ENCODE measurements at regions not wholly inside any gene's neighbourhood (a gene's known extent, or its start where the extent isn't known, plus 50 kb on each side); places are given as distances from the start of the nearest gene placed in this dataset.

DNA sequence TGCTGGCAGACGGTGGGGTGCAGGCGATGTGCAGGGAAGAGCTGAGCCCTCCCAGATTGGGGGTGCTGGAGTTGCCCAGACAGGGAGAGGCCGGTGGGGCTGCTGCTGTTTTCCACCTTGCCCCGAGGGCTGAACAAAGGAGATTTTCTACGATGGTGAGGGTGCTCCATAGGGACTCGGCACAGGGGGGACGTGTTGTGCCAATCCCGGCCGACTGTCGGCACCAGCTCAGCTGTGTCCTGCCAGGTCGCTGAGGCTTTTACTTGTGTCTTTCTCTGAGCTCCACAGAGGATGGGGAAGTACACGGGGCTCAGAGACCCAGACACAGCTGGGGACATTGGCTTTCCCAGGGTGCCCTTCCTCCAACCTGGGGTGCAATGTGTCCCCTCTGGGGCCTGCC is 816.8 kb downstream of the BRD1 start:
- H3K4me3 ChIP-seq (ENCODE audit: low read depth, low read length) = no peak overlapping the region
- Mint-ChIP-seq H3K9me3 (peaks cover 0 to 1% (median 0%) of the 10 kb centered on the region in 7 donors), H3K27ac (no peak overlapping the region), H3K36me3 (no peaks in the 10 kb centered on the region), H3K4me3 (no peak overlapping the region), H3K4me1 (no peaks in the 10 kb centered on the region), H3K27me3 (no peaks in the 10 kb centered on the region)
- H3K4me1 ChIP-seq (ENCODE audit: control insufficient read depth, insufficient read depth, low read length, poor library complexity, severe bottlenecking) = no peaks in the 10 kb centered on the region
- H3K27ac ChIP-seq (ENCODE audit: insufficient read depth, low read length, poor library complexity, severe bottlenecking) = no peak overlapping the region
- DNase-seq (no peak), ATAC-seq (ENCODE audit: low read depth in 2 of 2) (no peak)
- H3K27me3 ChIP-seq (ENCODE audit: control insufficient read depth, insufficient read depth, low read length) = no peaks in the 10 kb centered on the region
- no peaks in the 10 kb centered on the region for H3K9me3 ChIP-seq (ENCODE audit: control insufficient read depth in 2 of 2, low read length in 2 of 2)
- no peaks in the 10 kb centered on the region for H3K36me3 ChIP-seq (ENCODE audit: control insufficient read depth, insufficient read depth, low read length)

DNA sequence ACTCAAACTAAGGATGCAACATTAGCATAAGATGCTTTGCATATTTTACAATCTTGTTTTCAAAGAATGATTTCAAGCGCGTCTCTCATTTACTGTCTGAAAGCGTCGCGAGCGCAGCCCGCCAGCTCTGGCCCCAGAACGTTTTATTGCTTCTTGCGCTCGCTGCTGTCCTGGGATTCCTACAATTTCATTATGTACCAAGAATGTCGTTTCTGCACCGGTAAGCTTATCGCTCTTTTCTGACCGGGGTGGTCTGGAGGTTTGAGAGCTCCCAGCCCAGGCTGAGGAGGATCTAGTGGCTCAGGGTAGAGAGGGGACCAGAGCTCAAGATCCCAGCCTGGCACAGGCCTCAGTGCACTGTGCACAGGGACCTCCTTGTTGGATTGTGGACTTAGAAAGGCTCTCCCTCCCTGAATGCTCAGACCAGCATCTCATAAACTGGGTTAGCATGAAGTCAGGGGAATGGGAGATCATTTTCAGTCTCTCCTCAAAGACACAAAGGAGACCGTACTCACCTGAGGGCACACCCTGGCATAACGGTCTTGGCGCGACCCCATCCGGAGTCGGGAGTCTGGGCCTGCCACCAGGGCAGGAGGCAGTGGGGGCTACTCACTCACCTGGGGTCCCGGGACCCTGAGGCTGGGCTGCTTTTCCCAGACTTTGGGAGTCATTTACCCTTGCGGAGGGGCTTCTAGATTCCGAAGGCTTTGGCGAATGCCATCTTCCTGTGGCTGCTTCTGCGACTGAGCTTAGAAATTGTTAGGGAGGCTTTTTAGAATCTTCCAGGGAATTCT is 817.4 kb downstream of the BRD1 start:
- no peaks in the 10 kb centered on the region for H3K27me3 ChIP-seq (ENCODE audit: control insufficient read depth, insufficient read depth, low read length)
- H3K9me3 ChIP-seq (ENCODE audit: control insufficient read depth in 2 of 2, low read length in 2 of 2) = no peaks in the 10 kb centered on the region
- no peak overlapping the region for H3K27ac ChIP-seq (ENCODE audit: insufficient read depth, low read length, poor library complexity, severe bottlenecking)
- Mint-ChIP-seq H3K27ac (no peak overlapping the region), H3K4me3 (no peak overlapping the region), H3K4me1 (no peaks in the 10 kb centered on the region), H3K9me3 (peaks cover 0 to 4% (median 0%) of the 10 kb centered on the region in 7 donors), H3K36me3 (no peaks in the 10 kb centered on the region), H3K27me3 (no peaks in the 10 kb centered on the region)
- H3K4me1 ChIP-seq (ENCODE audit: control insufficient read depth, insufficient read depth, low read length, poor library complexity, severe bottlenecking) = no peaks in the 10 kb centered on the region
- ATAC-seq (ENCODE audit: low read depth in 2 of 2) (no peak), DNase-seq (no peak)
- no peak overlapping the region for H3K4me3 ChIP-seq (ENCODE audit: low read depth, low read length)
- no peaks in the 10 kb centered on the region for H3K36me3 ChIP-seq (ENCODE audit: control insufficient read depth, insufficient read depth, low read length)

DNA sequence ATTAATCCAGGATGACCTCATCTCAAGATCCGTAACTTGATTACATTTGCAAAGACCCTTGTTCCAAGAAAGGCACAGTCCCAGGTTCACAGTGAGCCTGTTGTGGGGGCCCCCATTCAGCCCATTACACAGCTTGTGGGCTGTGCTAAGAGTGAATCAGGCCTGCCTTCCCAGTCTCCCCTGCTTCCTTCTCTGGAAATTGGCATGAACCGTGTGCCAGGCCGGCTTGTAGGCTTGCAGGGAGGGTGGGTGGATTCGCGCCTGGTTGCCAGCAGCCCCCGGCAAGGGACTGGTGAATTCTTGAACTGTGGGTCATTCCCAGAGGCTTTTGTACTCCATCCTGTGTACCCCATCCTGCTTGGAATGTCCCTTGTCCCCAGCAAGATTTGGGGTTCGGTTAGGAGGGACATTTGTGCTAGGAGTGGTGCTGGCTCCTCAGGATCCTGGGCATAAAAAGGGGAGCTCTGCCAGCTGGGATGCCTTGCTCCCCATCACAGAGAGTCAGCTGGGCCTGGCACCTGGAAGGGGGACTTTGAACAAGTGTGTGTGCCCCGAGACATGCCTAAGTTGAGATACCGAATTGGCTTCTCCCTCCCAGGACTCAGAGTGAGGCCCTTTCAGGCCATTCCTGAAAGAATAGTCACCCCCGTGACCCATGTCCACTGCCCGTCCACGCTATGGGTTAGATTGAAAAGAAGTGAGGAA is 818.2 kb downstream of the BRD1 start:
- Mint-ChIP-seq H3K27me3 (no peaks in the 10 kb centered on the region), H3K36me3 (no peaks in the 10 kb centered on the region), H3K27ac (no peak overlapping the region), H3K9me3 (peaks cover 0 to 4% (median 0%) of the 10 kb centered on the region in 7 donors), H3K4me1 (no peaks in the 10 kb centered on the region), H3K4me3 (no peak overlapping the region)
- Histone ChIP-seq H3K4me1 (ENCODE audit: control insufficient read depth, insufficient read depth, low read length, poor library complexity, severe bottlenecking) (no peaks in the 10 kb centered on the region), H3K4me3 (ENCODE audit: low read depth, low read length) (no peak overlapping the region), H3K36me3 (ENCODE audit: control insufficient read depth, insufficient read depth, low read length) (no peaks in the 10 kb centered on the region), H3K27me3 (ENCODE audit: control insufficient read depth, insufficient read depth, low read length) (no peaks in the 10 kb centered on the region), H3K27ac (ENCODE audit: insufficient read depth, low read length, poor library complexity, severe bottlenecking) (no peak overlapping the region), H3K9me3 (ENCODE audit: control insufficient read depth in 2 of 2, low read length in 2 of 2) (no peaks in the 10 kb centered on the region)
- ATAC-seq (ENCODE audit: low read depth in 2 of 2) = no peak
- DNase-seq = no peak

DNA sequence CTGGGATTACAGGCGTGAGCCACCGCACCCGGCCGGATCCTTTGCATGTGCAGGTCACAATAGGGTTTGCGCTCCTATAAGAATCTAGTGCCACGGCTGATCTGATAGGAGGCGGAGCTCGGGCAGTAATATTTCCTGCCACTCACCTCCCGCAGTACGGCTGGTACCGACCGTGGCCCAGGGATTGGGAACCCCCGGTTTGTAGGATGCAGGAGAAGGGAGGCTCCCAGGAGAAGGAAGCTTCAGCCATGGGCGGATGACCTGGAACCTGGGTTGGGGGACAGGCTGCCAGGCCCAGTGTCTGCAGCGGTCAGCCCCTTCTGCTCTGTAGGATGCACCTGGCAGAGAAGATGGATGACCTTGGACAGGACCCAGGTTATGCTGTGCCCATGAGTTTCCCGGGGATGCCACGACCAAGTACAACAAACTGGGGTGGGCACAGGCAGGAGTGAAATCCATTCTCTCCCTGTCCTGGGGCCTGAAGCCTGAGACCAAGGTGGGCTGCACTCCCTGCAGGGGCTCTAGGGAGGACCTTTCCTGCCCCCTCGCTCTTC is 818.9 kb downstream of the BRD1 start:
- DNase-seq = no peak

DNA sequence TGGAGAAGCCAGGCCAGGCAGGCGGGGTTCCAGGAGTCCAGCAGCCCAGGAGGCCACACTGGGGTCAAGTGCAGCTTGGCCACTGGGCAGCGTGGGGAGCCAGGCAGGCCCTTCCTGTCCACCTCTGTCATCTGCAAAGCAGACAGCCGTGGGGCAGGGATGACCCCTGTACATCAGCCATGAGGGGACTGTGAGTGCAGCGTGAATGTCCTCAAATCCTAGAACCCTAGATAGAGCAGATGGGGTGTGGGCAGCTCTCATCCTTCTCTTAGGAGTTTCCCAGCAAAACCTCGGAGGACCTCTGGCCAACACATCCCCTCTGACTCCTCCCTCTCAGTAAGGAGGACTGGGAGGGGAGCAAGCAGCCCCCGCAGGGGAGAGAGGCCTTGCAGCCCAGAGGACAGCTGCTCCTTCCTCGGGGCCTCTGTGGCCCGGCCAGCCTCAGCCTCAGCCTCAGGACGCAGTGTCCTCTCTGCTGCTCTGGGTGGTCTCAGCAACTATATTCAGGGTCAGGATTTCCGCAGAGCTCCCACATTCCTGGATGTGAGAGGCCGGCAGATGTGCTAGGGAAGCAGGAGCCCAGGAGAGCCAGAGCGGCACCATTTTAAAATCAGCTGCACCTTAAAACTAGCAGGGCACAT is 820.5 kb downstream of the BRD1 start:
- no peaks in the 10 kb centered on the region for H3K27me3 Mint-ChIP-seq

More for the DNA sequence above, 818.9 kb downstream of the BRD1 start:
- no peaks in the 10 kb centered on the region for H3K9me3 ChIP-seq (ENCODE audit: control insufficient read depth in 2 of 2, low read length in 2 of 2)
- Mint-ChIP-seq H3K36me3 (no peaks in the 10 kb centered on the region), H3K27me3 (no peaks in the 10 kb centered on the region), H3K27ac (no peak overlapping the region), H3K4me1 (no peaks in the 10 kb centered on the region), H3K9me3 (peaks cover 0 to 7% (median 0%) of the 10 kb centered on the region in 7 donors), H3K4me3 (no peak overlapping the region)
- H3K4me3 ChIP-seq (ENCODE audit: low read depth, low read length) = no peak overlapping the region
- ATAC-seq (ENCODE audit: low read depth in 2 of 2) = no peak
- no peak overlapping the region for H3K27ac ChIP-seq (ENCODE audit: insufficient read depth, low read length, poor library complexity, severe bottlenecking)
- no peaks in the 10 kb centered on the region for H3K4me1 ChIP-seq (ENCODE audit: control insufficient read depth, insufficient read depth, low read length, poor library complexity, severe bottlenecking)
- no peaks in the 10 kb centered on the region for H3K36me3 ChIP-seq (ENCODE audit: control insufficient read depth, insufficient read depth, low read length)
- no peaks in the 10 kb centered on the region for H3K27me3 ChIP-seq (ENCODE audit: control insufficient read depth, insufficient read depth, low read length)

DNA sequence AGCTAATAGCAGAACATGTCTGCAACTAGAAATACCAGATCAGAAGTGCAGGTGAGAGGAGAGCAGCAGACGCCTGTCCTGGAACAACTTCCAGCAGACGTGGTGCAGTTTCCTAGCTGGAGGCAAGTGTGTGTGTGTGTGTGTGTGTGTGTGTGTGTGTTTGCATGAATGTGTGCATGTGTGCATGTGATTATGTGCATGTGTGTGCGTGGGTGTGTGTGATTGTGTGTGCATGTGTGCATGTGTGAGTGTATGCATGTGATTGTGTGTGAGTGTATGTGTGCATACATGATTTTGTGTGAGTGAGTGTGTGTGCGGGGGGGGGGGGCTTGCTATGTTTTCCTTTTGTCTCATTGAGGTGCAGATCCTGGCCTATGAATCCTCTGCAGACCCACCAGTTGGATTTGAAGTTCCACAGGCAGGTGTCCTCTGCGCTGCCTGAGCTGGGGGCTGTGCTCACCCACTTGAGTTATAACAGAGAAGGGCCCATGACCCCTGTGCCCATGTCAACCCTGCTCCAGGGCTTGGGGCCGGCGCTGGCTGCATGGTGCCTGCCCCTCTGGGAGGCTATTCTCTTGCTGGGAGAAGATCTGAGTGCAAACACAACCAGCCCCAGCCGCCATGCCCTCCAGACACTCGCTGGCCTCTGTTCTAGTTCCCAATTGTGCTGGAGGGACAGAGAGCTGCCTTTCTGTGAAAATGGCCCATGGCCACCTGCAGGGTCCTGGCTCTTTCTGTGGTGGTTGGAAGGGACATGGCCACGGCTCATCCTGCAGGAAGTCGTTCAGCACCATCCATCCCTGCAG is 821.3 kb downstream of the BRD1 start:
- H3K27me3 ChIP-seq (ENCODE audit: control insufficient read depth, insufficient read depth, low read length) = no peaks in the 10 kb centered on the region
- no peak for DNase-seq
- Mint-ChIP-seq H3K9me3 (peaks cover 0 to 14% (median 1%) of the 10 kb centered on the region in 7 donors), H3K4me1 (no peaks in the 10 kb centered on the region), H3K27ac (no peak overlapping the region), H3K36me3 (no peaks in the 10 kb centered on the region), H3K4me3 (no peak overlapping the region), H3K27me3 (no peaks in the 10 kb centered on the region)
- H3K4me1 ChIP-seq (ENCODE audit: control insufficient read depth, insufficient read depth, low read length, poor library complexity, severe bottlenecking) = no peaks in the 10 kb centered on the region
- H3K9me3 ChIP-seq (ENCODE audit: control insufficient read depth in 2 of 2, low read length in 2 of 2) = peaks cover 0 to 7% of the 10 kb centered on the region in 2 experiments
- ATAC-seq (ENCODE audit: low read depth in 2 of 2) = no peak
- H3K27ac ChIP-seq (ENCODE audit: insufficient read depth, low read length, poor library complexity, severe bottlenecking) = no peak overlapping the region
- no peaks in the 10 kb centered on the region for H3K36me3 ChIP-seq (ENCODE audit: control insufficient read depth, insufficient read depth, low read length)
- H3K4me3 ChIP-seq (ENCODE audit: low read depth, low read length) = no peak overlapping the region

More for the DNA sequence above, 820.5 kb downstream of the BRD1 start:
- ATAC-seq (ENCODE audit: low read depth in 2 of 2) (no peak), DNase-seq (no peak)
- Mint-ChIP-seq H3K9me3 (peaks cover 0 to 7% (median under 1%) of the 10 kb centered on the region in 7 donors), H3K36me3 (no peaks in the 10 kb centered on the region), H3K4me3 (no peak overlapping the region), H3K27ac (no peak overlapping the region), H3K4me1 (no peaks in the 10 kb centered on the region)
- Histone ChIP-seq H3K27me3 (ENCODE audit: control insufficient read depth, insufficient read depth, low read length) (no peaks in the 10 kb centered on the region), H3K36me3 (ENCODE audit: control insufficient read depth, insufficient read depth, low read length) (no peaks in the 10 kb centered on the region), H3K27ac (ENCODE audit: insufficient read depth, low read length, poor library complexity, severe bottlenecking) (no peak overlapping the region), H3K4me3 (ENCODE audit: low read depth, low read length) (no peak overlapping the region), H3K9me3 (ENCODE audit: control insufficient read depth in 2 of 2, low read length in 2 of 2) (peaks cover 0 to under 1% of the 10 kb centered on the region in 2 experiments), H3K4me1 (ENCODE audit: control insufficient read depth, insufficient read depth, low read length, poor library complexity, severe bottlenecking) (no peaks in the 10 kb centered on the region)

DNA sequence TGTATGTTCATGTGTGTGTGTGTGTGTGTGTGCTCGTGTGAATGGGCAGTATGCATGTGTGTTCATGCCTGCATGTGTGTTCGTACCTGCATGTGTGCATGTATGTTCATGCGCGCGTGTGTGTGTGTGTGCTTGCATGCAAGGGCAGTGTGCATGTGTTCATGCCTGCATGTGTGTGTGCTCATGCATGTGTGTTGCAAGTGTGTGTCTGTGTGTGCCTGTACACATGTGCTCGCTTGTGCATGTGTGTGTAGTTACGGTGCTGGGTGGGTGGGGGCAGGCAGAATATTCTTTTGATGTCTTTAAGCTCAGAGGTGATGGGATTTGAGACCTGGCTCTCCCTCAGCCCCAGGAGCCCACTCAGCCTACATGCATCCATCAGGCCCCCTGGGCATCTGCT is 822.1 kb downstream of the BRD1 start:
- Mint-ChIP-seq H3K9me3 (peaks cover 0 to 19% (median 4%) of the 10 kb centered on the region in 7 donors), H3K4me3 (no peak overlapping the region), H3K27me3 (no peaks in the 10 kb centered on the region), H3K4me1 (no peaks in the 10 kb centered on the region), H3K27ac (no peak overlapping the region), H3K36me3 (no peaks in the 10 kb centered on the region)
- Histone ChIP-seq H3K27me3 (ENCODE audit: control insufficient read depth, insufficient read depth, low read length) (no peaks in the 10 kb centered on the region), H3K9me3 (ENCODE audit: control insufficient read depth in 2 of 2, low read length in 2 of 2) (peaks cover 0 to 7% of the 10 kb centered on the region in 2 experiments), H3K36me3 (ENCODE audit: control insufficient read depth, insufficient read depth, low read length) (no peaks in the 10 kb centered on the region), H3K27ac (ENCODE audit: insufficient read depth, low read length, poor library complexity, severe bottlenecking) (no peak overlapping the region), H3K4me1 (ENCODE audit: control insufficient read depth, insufficient read depth, low read length, poor library complexity, severe bottlenecking) (no peaks in the 10 kb centered on the region), H3K4me3 (ENCODE audit: low read depth, low read length) (no peak overlapping the region)
- no peak for DNase-seq
- ATAC-seq (ENCODE audit: low read depth in 2 of 2) = no peak
